ENCODE measurements at regions not wholly inside any gene's neighbourhood (a gene's known extent, or its start where the extent isn't known, plus 50 kb on each side); places are given as distances from the start of the nearest gene placed in this dataset.

DNA sequence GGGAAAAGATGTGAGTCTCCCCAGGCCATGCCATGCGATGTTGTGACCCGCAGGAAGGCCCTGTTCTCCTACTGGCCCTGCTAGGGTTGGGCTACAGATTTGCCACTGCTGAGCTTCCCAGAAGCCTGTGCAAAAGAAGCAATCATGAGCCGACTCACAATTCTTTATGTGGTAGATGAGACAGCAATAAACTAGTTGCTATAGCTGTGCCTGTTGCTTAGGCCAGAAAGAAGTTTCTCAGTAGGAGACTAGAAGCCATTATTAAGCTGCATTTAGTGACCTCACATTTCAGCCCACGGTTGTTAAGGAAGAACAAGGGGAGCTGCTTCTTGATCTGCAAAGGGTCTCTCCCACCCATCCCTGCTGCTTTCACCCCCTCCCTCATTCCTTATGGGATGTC is 239.4 kb upstream of the CRY1 start:
- Histone ChIP-seq H3K23ac (ENCODE audit: insufficient read length, low read depth, low read length) (no peak overlapping the region), H2BK12ac (ENCODE audit: insufficient read length, low read depth, low read length) (no peak overlapping the region), H3K4me2 (ENCODE audit: insufficient read depth, insufficient read length, low read length) (no peak overlapping the region), H3K79me1 (ENCODE audit: insufficient read depth, low read depth, low read length, poor library complexity, severe bottlenecking) (no peaks in the 10 kb centered on the region), H3K18ac (ENCODE audit: insufficient read length, low read depth, low read length) (no peak overlapping the region), H3K79me2 (ENCODE audit: insufficient read depth, low read length) (no peaks in the 10 kb centered on the region; the same call in 1 of the 2 replicates), H3K23me2 (ENCODE audit: insufficient read length, low read depth, low read length, poor library complexity, severe bottlenecking) (no peaks in the 10 kb centered on the region), H3K14ac (ENCODE audit: insufficient read depth, low read length) (no peak overlapping the region), H4K5ac (ENCODE audit: insufficient read length, low read depth, low read length) (no peak overlapping the region), H3K27me3 (ENCODE audit: insufficient read depth, low read length) (no peaks in the 10 kb centered on the region), H2AK5ac (ENCODE audit: insufficient read length, low read length) (no peak overlapping the region), H3T11ph (ENCODE audit: low read length) (no peak overlapping the region), H2BK15ac (ENCODE audit: low read depth, low read length) (no peak overlapping the region), H2BK5ac (ENCODE audit: insufficient read length, low read length) (no peak overlapping the region), H2BK20ac (ENCODE audit: low read depth, low read length, poor library complexity, severe bottlenecking) (no peak overlapping the region), H4K20me1 (ENCODE audit: control insufficient read depth, insufficient read depth, insufficient read length) (peaks cover 3% of the 10 kb centered on the region), H3K27ac (ENCODE audit: insufficient read length, low read depth, low read length) (no peak overlapping the region), H4K8ac (replicated peaks; ENCODE audit: insufficient read length, low read depth, low read length) (no peak overlapping the region), H3K56ac (ENCODE audit: insufficient read length, low read depth, low read length) (no peak overlapping the region), H3K4ac (ENCODE audit: low read depth, low read length) (no peak overlapping the region), H3K9ac (ENCODE audit: extremely low read depth, insufficient read length, low read length) (no peak overlapping the region), H2AFZ (ENCODE audit: low read length) (no peak overlapping the region), H4K91ac (ENCODE audit: insufficient read length, low read depth, low read length) (no peak overlapping the region), H3K9me3 (ENCODE audit: control insufficient read depth, low read depth, low read length) (no peaks in the 10 kb centered on the region), H3K4me1 (ENCODE audit: insufficient read depth, low read length) (no peaks in the 10 kb centered on the region), H2BK120ac (ENCODE audit: low read depth, low read length, poor library complexity, severe bottlenecking) (no peak overlapping the region)
- H3K36me3 Mint-ChIP-seq (ENCODE audit: insufficient read depth in 1 of 3, low read depth in 3 of 3): no peaks in the 10 kb centered on the region
- peaks cover 19% of the 10 kb centered on the region for H3K27me3 Mint-ChIP-seq (ENCODE audit: low read depth)
- peaks cover 20 to 31% of the 10 kb centered on the region in 2 experiments for H3K4me1 Mint-ChIP-seq
- TF ChIP-seq CTCF (conservative IDR thresholded peaks at IDR 0.05): no peak
- H3K4me3 Mint-ChIP-seq: no peak overlapping the region
- no peak overlapping the region for H3K27ac Mint-ChIP-seq
- no peaks in the 10 kb centered on the region for H3K9me3 Mint-ChIP-seq
- WGBS (ENCODE audit: extremely low coverage, insufficient read length, low lambda C conversion rate): no CpG with 5 or more reads among the region's 4 CpGs
- DNase-seq: no peak

Measured in H9 (cell line).